HG03097 (cell line): ENCODE measurements at regions not wholly inside any gene's neighbourhood (a gene's known extent, or its start where the extent isn't known, plus 50 kb on each side); places are given as distances from the start of the nearest gene placed in this dataset.

Source experiments
- ATAC-seq: cut with Tn5 transposase; IDR thresholded peaks from one replicate; pipeline ENCODE4 v1.9.1; 2021; ENCODE audit not compliant: unreplicated experiment, low FRiP score

- peak; percentile 88 for ATAC-seq
Measured at GRCh38 chr1:222048094-222048595, 306.3 kb upstream of the DUSP10 start.

DNA sequence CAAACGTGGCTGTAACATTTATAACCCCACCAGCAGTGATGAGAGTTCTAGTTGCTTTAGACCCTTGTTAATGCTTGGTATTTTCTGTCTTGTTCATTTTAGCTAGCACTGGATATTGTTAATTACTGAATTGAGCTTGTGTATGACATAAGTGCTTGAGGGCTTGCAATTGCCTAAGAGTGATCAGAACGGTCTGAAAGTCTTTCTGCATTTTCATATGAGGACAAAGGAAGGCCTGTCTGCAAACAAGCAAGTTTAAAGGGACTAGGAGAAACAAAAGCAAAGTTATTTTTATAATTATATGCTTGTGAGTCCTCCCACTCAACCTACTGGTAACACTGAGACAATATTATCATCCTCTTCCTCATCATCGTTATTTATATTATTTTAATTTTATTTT, 305.5 kb upstream of the DUSP10 start:
- no peak for ATAC-seq

DNA sequence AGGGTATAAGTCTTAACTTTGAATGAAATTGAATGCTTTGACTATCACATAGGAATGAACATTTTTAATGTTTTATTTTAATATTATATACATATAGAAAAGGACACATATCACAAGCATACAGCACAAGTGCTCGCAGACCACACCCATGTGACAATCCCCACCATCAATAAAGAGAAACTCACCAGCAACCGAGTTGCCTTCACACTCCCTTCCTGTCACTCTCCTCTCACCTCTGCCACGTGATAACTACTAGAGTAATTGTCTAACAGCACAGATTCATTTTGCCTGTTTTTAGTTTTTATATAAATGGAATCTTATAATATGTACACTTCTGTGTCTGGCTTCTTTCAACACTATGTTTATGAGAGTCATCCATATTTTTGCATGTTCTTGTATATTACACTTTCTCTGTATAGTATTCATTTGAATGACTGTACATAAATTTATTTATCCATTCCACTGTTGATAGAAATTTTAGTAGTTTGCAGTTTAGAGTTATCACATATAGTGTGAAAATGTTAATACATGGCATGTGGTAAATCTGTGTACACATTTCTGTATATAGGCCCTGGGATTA, 304.9 kb upstream of the DUSP10 start:
- ATAC-seq = no peak

- no peak for ATAC-seq
Measured at GRCh38 chr1:222045786-222046185, 303.9 kb upstream of the DUSP10 start.

DNA sequence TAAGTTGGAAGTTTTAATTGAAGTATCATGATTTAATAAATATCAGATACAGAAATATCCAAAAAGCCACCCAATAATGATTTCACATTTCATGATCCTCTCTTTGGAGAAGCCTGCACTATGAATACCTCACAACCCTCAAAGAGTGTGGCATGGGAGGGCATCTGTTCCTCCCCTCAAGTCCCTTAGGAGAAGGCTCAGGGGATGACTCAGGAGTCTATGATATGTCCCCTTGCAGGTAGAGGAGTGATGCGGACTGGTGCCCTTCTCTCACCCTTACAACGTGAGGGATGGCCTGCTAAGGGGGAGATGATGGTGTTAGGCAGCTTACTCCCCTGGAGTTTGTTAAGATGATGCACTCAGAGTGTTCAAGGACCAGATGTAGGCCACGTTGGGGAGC, 303.3 kb upstream of the DUSP10 start:
- ATAC-seq = no peak

DNA sequence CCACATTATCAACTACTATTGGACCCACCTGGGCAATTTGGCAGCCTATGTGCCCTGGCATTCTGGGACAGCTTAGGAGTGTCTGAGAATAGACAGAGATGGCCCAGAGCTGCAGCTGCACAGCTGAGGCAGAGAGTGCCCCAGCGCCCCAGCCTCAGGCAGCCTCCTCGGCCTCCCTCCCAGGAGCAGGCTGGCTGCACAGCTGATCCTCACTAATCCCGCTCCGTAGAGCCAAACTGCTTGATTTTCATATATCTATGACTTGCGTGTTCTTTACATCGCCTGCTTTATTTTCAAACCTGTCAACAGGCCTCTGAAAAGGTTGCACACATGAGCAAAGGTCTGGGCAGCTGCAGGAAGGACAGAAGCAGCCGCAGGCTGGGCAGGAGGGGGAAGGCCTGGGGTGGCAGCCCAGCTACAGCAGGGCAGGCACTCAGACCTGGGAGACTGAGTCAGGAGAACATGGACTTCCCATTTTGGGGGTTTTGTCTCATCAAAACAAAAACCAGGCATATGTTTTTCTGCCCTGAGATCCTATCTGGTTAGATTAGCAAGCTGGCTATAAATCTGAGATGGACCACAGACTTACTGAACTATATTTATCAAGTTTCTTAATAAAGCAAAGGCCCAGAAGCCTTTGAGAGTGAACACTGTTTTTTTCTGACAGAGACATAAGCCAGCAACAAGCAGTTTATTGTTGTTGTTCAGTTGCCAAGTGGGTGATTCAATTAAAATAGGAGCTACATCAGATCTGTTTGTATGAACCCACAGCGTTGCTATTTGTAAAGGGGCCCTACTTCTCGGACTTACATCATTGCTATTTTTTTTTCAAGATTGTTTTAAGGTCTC, 301.8 kb upstream of the DUSP10 start:
- ATAC-seq = no peak

- ATAC-seq = no peak
Measured at GRCh38 chr1:222042120-222042519, 300.2 kb upstream of the DUSP10 start.

GRCh38 chr1:222040955-222041354, 299.1 kb upstream of the DUSP10 start:
- ATAC-seq = no peak

DNA sequence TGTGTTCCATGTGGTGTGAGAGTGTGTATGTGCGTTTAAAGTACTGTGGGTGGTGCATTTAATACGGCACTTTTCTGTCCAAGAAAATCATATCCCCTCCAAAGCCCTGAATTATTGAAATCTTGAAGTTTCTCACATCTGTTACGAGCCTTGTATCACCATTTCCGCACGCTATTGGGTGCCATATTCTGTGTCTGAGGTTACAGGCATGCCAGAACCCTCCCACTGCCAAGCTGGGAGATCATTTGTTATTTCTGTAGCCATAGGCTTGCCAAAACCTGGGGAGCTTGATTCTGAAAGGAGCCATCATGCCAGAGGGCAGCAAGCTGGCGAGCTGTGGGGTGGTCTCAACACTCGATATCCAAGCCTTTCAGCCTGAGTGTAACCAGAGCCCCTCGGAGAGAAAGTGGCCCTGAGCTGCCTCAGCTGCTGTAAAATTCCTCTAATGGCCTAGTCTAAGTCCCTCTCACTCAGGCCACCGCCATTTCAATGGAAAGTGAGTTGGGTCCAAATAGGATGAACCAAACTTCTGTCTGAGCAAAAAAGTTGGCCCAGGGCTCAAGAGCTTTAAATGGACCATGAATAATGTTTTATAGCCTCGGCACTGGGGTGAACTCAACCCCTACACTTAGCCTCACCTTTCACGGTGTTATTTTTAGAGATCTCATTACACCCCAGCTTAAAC, 298.4 kb upstream of the DUSP10 start:
- no peak for ATAC-seq

DNA sequence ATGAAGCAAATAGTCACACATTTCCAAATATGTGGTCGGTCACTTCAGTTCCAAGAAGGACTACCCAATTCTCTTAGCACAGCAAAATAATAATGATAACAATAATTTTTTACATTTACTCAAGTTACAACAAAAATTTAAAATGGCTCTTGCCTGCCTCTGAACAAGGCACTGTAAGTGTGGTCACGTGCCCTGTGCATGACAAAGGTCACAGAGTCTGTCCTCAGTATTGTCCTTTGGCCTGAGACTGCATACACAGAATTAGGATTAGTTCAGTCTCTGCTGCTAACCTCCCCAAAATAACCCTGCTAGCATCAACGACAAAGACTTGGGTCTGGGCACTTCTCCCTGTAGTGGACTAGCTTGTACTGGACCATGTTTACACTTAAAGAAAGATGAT, 297.1 kb upstream of the DUSP10 start:
- no peak for ATAC-seq

DNA sequence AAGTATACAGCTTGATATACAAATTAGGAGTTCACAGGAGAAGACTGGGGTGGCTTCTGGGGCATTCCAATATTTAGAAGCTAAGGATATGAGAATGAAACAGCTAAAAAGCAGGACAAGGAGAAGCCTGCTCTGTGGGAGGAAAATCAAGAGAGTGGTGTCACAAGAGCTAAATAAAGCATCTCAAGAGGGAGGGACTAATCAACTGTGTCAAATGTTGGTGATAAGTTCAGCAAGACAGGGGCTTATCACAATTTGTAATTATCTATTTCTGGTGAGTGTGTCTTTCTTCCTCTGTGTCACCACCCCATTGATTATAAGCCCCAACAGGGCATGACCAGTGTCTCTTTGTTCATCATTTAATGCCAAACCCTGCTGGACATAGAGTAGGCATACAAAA, 295.8 kb upstream of the DUSP10 start:
- no peak for ATAC-seq

- ATAC-seq = no peak
Measured at GRCh38 chr1:222034790-222035189, 292.9 kb upstream of the DUSP10 start.

DNA sequence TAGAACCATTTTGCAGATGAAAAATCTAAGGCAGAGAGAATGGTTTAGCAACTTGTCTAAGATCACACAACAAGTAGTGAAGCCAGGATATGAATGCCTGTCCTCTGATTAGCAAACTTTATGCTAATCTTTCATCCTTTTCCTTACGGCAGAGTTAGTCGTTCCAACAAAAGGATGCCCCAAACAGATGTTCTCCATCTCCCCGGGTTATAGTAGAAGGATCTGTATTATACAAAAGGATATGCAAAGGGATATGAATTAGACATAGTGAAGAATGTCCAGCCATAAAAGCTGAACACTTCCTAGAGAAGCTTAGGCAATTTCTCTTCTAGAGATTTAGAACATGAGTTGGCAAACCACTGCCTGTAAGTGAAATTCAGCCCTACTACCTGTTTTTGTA, 291.6 kb upstream of the DUSP10 start:
- no peak for ATAC-seq

GRCh38 chr1:222031318-222031717, 289.4 kb upstream of the DUSP10 start:
- ATAC-seq = no peak

DNA sequence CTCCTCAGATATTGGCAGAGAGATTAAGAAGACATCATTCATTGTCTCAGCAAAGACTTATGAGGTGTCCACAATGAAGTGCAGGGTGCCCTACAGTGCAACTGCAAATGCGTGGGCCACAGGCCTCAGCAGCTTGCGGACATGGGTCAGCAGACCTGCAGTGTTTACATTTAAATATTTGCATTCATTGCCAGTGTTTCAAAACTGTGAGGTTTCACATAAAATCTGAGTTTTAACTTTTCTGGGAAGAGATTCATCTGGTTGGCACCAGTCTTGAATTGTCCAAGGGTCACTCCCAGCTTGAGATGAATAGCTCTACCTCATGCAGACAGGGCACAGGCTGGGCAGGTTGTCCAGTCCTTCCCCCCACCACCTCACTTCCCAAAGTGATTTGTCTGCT, 286.8 kb upstream of the DUSP10 start:
- no peak for ATAC-seq

DNA sequence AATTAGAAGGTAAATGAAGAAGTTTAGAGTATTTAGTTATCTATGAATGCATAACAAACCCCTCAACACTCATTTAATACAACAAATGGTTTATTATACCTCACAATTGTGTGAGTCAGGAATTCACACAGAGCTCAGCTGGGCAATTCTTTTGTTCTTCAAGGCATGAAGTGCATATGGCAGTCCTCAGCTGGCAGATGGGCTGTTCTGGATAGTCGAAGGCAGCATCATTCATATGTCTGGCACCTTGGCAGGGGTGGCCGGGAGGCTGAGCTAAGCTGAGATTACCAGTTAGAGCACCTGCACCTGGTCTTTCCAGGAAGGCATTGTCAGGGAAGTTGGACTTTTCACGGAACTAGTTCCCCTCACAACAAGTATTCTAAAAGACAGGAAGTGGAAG, 286.2 kb upstream of the DUSP10 start:
- no peak for ATAC-seq

DNA sequence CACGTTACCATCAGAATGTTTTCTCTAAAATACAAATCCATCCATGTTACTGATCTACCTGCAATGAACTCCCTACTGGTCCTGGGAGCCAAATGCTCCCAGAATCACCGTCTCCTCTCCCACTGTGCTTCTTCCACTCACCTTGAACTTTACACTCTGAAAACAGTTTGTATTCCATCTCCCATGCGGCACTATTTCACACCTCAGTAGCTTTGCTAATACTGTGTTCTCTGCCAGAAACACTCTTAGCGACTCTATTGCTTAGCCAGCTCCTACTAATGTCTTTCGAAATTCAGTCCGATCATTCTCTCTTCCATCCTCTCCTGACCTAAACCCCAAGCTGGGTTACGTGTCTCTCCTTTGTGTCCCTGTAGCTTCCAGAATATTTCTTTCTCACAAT, 284.4 kb upstream of the DUSP10 start:
- no peak for ATAC-seq

DNA sequence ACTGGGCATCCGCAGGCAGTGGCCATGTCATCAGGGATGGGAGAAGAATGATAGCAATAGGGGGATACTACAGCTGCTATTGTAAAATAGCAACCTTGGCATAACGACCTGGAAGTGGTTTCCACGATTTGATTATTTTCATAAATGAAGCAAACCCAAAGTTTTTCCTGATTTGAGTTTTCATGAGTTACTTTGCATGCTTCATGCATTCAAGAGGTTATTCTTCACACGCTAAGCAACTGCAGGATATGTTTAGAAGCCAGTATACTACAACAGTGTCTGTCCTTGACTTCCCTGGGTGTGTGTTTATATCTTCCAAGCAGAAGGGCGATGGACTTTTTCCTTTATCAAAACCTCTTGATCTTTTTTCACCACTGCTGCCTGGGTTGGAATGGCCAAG, 281.1 kb upstream of the DUSP10 start:
- no peak for ATAC-seq

- no peak for ATAC-seq
Measured at GRCh38 chr1:222021129-222021528, 279.2 kb upstream of the DUSP10 start.

DNA sequence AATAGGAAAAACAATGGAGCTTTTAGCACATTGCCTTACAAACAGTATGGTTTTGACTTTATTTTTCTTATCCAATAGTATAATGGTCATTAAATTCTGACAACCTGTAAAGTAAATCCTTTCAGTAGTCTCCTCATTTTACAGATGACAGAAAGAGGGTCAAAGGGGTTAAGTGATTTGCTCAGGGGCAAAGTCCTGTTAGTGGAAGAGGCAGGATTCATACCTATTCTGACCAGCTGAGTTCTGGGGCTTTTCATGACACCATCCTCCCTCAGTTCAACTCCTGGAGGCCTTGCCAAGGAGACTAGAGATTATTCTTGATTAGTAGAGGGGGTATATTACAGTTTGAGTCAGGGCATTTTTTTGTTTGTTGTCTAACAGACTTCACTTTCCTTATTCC, 278.7 kb upstream of the DUSP10 start:
- ATAC-seq = no peak

DNA sequence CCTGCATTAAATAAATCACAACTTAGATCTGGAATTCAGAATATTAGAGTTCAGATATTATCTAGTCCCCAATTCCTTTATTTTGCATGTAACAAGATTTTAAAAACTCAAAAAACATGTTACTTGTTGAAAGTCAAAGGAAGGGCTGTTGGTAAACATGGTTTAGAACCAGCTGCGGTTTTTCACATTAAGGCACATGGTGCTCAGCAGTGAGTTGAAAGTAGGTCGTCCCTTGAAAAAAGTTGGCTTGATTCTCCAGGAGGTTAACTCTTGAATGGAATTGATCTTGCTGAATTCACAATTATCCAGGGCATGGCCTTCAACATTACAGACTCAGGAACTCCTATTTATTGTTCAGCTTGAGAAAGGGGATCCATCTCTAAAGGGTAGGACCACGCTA, 277.1 kb upstream of the DUSP10 start:
- no peak for ATAC-seq

GRCh38 chr1:222018041-222018440, 276.2 kb upstream of the DUSP10 start:
- no peak for ATAC-seq
